ENCODE measurements at regions not wholly inside any gene's neighbourhood (a gene's known extent, or its start where the extent isn't known, plus 50 kb on each side); places are given as distances from the start of the nearest gene placed in this dataset.
"Not testable (repeated sequence)": the region's sequence is repeated elsewhere in the genome, so short reads cannot be mapped to it uniquely, and the experiment has no call there.

DNA sequence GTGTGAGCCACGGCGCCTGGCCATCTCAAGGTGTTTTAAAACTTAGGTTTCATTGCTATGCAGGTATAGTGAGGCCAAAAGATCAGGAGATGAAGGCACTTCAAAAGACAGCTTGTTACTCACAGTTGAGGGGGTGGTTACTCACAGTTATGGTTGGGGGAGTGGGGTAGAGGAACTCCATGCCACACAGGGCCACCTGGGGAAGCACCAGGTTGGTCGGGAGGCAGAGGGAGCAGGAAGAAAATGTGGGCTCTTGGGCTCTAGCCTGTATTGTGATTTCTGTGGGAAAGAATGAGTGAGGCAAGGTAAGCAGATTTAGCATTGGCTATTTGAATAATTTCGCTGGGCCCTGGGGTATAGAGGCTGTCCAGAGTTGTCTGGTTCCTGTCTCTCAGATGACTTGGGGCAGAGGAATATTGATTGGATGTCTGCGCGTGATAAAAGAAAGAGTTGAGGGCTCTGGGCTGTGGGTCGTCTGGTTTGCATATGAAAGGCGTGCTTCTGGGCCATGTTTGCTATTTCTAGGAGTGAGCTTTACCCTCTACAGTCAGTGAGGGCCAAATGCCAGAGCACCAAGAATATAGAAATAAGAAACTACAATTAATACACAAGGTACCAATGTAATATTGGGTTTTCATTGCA is 226.1 kb upstream of the FAM240B start:
- TF ChIP-seq, protein P1, sequence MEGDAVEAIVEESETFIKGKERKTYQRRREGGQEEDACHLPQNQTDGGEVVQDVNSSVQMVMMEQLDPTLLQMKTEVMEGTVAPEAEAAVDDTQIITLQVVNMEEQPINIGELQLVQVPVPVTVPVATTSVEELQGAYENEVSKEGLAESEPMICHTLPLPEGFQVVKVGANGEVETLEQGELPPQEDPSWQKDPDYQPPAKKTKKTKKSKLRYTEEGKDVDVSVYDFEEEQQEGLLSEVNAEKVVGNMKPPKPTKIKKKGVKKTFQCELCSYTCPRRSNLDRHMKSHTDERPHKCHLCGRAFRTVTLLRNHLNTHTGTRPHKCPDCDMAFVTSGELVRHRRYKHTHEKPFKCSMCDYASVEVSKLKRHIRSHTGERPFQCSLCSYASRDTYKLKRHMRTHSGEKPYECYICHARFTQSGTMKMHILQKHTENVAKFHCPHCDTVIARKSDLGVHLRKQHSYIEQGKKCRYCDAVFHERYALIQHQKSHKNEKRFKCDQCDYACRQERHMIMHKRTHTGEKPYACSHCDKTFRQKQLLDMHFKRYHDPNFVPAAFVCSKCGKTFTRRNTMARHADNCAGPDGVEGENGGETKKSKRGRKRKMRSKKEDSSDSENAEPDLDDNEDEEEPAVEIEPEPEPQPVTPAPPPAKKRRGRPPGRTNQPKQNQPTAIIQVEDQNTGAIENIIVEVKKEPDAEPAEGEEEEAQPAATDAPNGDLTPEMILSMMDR (IDR thresholded peaks at IDR 0.05) = not testable (repeated sequence)
- TF ChIP-seq POLR2A (IDR thresholded peaks at IDR 0.05) = not testable (repeated sequence)

Data from body of pancreas (tissue), 4 donors.